ENCODE measurements at regions not wholly inside any gene's neighbourhood (a gene's known extent, or its start where the extent isn't known, plus 50 kb on each side); places are given as distances from the start of the nearest gene placed in this dataset.

DNA sequence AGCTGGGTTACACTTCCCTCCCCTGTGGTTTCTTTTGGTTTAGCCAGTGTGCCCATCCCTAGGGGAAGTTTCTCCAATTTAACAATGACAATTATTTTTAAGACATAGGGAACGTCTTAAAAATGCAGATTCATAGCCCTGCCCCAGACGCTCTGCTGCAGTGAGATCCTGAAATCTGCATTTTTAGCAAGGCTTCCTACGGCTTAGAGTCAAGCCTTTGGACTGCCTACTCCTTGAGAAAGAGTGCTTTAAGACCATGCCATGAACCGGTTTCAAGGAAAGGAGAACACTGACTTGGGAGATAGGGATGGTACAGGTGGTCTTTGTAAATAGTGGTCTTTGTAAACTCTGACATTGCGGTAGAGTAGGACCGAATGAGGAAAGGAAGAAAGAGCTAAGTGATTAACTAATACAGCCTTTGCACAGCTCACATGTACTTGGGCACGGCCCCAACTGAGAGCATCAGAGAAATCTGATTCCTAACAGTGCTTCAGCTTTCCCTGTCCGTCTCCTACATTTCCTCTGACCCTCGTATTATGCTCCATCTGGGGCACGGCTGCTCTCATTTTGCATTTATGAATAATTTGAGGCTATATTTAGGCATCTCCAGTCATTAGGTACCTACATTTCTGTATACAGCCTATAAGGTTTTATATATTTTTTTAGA lies 217.6 kb upstream of the TANK start:
- no peak for TF ChIP-seq POLR2AphosphoS5 (IDR thresholded peaks at IDR 0.05)
- TF ChIP-seq, protein P1, sequence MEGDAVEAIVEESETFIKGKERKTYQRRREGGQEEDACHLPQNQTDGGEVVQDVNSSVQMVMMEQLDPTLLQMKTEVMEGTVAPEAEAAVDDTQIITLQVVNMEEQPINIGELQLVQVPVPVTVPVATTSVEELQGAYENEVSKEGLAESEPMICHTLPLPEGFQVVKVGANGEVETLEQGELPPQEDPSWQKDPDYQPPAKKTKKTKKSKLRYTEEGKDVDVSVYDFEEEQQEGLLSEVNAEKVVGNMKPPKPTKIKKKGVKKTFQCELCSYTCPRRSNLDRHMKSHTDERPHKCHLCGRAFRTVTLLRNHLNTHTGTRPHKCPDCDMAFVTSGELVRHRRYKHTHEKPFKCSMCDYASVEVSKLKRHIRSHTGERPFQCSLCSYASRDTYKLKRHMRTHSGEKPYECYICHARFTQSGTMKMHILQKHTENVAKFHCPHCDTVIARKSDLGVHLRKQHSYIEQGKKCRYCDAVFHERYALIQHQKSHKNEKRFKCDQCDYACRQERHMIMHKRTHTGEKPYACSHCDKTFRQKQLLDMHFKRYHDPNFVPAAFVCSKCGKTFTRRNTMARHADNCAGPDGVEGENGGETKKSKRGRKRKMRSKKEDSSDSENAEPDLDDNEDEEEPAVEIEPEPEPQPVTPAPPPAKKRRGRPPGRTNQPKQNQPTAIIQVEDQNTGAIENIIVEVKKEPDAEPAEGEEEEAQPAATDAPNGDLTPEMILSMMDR (IDR thresholded peaks at IDR 0.05) = no peak
- TF ChIP-seq POLR2A (IDR thresholded peaks at IDR 0.05) = no peak
- TF ChIP-seq EP300 (IDR thresholded peaks at IDR 0.05) = no peak
